ENCODE measurements at regions not wholly inside any gene's neighbourhood (a gene's known extent, or its start where the extent isn't known, plus 50 kb on each side); places are given as distances from the start of the nearest gene placed in this dataset.

DNA sequence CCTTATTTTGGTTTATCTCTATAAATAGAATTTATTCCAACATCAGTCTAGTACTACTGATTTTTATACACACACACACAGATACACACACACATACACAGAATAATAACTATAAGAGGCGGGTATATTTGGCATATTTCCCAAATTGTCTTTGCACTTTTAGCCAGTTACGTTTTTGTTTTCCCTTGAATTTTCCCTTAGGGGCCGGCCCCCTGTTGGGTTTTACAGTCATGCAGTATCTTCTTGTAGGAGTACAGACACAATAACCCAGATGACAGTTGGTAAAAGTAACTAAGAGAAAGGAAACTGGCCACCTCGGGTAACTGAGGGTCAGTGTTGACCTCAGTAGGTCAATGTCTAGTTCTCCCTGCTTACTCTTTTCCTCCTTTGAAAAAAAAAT, 50.9 kb downstream of the DISP1 start:
- H3K4me3 ChIP-seq, result no peak overlapping the region
- no peak for TF ChIP-seq CTCF (IDR thresholded peaks at IDR 0.05)
- H3K27ac ChIP-seq, result no peak overlapping the region
- no peak for DNase-seq (ENCODE audit: low spot score)

DNA sequence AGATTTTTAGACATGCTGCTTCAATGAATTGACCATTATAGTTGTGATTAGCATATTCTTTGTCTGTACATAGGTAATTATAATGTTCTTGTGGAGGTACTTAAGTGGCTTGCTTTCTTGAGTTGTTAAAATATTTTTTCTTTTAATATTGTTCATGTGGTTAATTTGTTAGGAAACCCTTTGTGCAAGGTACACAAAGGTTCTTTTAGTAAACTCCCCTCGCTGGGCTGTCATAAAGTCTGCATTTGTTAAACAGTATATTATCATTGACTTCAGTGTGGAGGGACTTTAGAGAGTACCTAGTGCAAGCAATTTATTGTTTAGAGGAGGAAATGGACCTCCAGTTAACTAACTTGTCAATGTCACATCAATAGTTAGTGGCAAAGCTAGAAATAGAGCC, 52.5 kb downstream of the DISP1 start:
- TF ChIP-seq CTCF (IDR thresholded peaks at IDR 0.05), result no peak
- no peak for DNase-seq (ENCODE audit: low spot score)
- H3K4me3 ChIP-seq, result no peak overlapping the region
- H3K27ac ChIP-seq, result no peak overlapping the region

DNA sequence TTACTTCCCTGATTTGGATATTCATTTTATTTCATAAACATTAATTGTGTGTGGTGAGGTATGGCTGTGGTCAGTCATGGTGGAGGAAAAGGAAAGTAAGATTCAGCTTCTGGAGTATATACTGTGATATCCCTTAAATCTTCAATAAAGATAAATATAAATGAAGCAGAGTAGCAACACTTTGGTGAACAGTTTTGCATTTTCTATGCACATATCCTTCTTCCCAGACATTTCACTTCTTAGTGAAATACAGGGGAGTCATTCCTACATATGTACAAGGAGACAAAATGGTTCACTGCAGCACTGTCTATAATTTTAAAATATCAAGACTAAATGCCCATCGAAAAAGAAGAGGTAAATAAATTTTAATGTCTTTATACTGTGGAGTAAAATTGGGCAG, 61.3 kb downstream of the DISP1 start:
- TF ChIP-seq CTCF (IDR thresholded peaks at IDR 0.05), result no peak
- no peak for DNase-seq (ENCODE audit: low spot score)
- Histone ChIP-seq H3K27ac (no peak overlapping the region), H3K4me3 (no peak overlapping the region)

GRCh38 chr1:222877854-222878253, 63.0 kb downstream of the DISP1 start:
- no peak overlapping the region for H3K27ac ChIP-seq
- no peak for TF ChIP-seq CTCF (IDR thresholded peaks at IDR 0.05)
- DNase-seq (ENCODE audit: low spot score), result no peak
- no peak overlapping the region for H3K4me3 ChIP-seq

GRCh38 chr1:222880587-222880986, 65.7 kb downstream of the DISP1 start:
- no peak for TF ChIP-seq CTCF (IDR thresholded peaks at IDR 0.05)
- no peak for DNase-seq (ENCODE audit: low spot score)
- H3K27ac ChIP-seq, result no peak overlapping the region
- H3K4me3 ChIP-seq, result no peak overlapping the region

- DNase-seq (ENCODE audit: low spot score), result no peak
- Histone ChIP-seq H3K4me3 (no peak overlapping the region), H3K27ac (no peak overlapping the region)
- TF ChIP-seq CTCF (IDR thresholded peaks at IDR 0.05), result no peak
These were observed 71.5 kb downstream of the DISP1 start for GRCh38 chr1:222886194-222886854.

DNA sequence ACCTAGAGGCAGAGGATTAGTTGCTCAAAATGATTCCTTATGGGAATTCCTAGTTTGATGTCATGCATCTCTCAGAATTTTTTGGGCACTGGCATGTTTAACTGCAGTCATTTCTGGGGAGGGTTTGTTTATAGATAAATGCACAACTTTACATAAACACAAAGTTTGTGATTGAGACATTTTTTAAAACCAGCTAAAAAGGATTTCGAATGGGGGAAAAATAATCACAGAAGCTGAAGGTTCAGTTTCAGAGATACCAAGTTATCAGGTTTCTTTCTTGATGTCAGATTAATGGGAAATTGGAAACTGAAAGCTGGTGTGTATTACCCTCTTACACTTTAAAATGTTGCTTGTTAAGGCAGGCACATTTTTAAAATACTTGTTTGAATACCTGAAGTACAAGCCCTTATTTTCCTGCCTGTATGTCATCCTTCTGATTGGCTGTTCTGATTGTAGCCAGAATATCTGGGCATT, 72.1 kb downstream of the DISP1 start:
- no peak for TF ChIP-seq CTCF (IDR thresholded peaks at IDR 0.05)
- H3K4me3 ChIP-seq, result no peak overlapping the region
- no peak overlapping the region for H3K27ac ChIP-seq
- no peak for DNase-seq (ENCODE audit: low spot score)
